Retinal pigment epithelial cell (primary cell): ENCODE measurements at regions not wholly inside any gene's neighbourhood (a gene's known extent, or its start where the extent isn't known, plus 50 kb on each side); places are given as distances from the start of the nearest gene placed in this dataset.
"Not testable (repeated sequence)": the region's sequence is repeated elsewhere in the genome, so short reads cannot be mapped to it uniquely, and the experiment has no call there.

ENCODE experiments used
- DNase-seq: peaks from one replicate; pipeline ENCODE4 v3.0.0-alpha.2; 2010; ENCODE audit warnings: low read depth
- H3K4me3 ChIP-seq: 2 replicates; pipeline ENCODE4 v1.5.1; 2011; ENCODE audit warnings: mild to moderate bottlenecking, low read length, control low read depth, moderate library complexity
- CTCF ChIP-seq: conservative IDR thresholded peaks from 2 replicates; pipeline ENCODE4 v1.5.1; 2011; ENCODE audit warnings: low read depth, low read length, control low read depth, inconsistent platforms

- no peak for DNase-seq
These were observed 450.5 kb upstream of the FGF16 start for GRCh38 chrX:76996641-76997040.

GRCh38 chrX:77003530-77003929 lies 443.7 kb upstream of the FGF16 start:
- no peak for DNase-seq
- no peak overlapping the region for H3K4me3 ChIP-seq
- no peak for TF ChIP-seq CTCF

More at GRCh38 chrX:76996641-76997040, 450.5 kb upstream of the FGF16 start:
- H3K4me3 ChIP-seq = no peak overlapping the region
- TF ChIP-seq CTCF = no peak

GRCh38 chrX:77003956-77004355 lies 443.2 kb upstream of the FGF16 start:
- TF ChIP-seq CTCF = no peak
- no peak overlapping the region for H3K4me3 ChIP-seq
- no peak for DNase-seq

- DNase-seq = peak; percentile 14
- no peak for TF ChIP-seq CTCF
These were observed 437.5 kb upstream of the FGF16 start for GRCh38 chrX:77009691-77010090.

GRCh38 chrX:77014377-77015372 lies 432.5 kb upstream of the FGF16 start:
- no peak for DNase-seq
- H3K4me3 ChIP-seq = no peak overlapping the region
- TF ChIP-seq CTCF = no peak

More at GRCh38 chrX:77009691-77010090, 437.5 kb upstream of the FGF16 start:
- no peak overlapping the region for H3K4me3 ChIP-seq

GRCh38 chrX:77017093-77017492 lies 430.1 kb upstream of the FGF16 start:
- TF ChIP-seq CTCF = no peak
- DNase-seq = no peak

GRCh38 chrX:77046180-77046810 lies 400.9 kb upstream of the FGF16 start:
- H3K4me3 ChIP-seq = peak overlapping the region; percentile 17
- not testable (repeated sequence) for DNase-seq

More at GRCh38 chrX:77017093-77017492, 430.1 kb upstream of the FGF16 start:
- H3K4me3 ChIP-seq = no peak overlapping the region
